H9 (cell line): ENCODE measurements at regions not wholly inside any gene's neighbourhood (a gene's known extent, or its start where the extent isn't known, plus 50 kb on each side); places are given as distances from the start of the nearest gene placed in this dataset.

ENCODE experiments used
- DNase-seq: peaks from one replicate; pipeline ENCODE4 v3.0.0-alpha.2; 2017
- H2AFZ ChIP-seq: one replicate; pipeline ENCODE4 v1.6.1; 2013; ENCODE audit warnings: mild to moderate bottlenecking, low read length, control low read depth, moderate library complexity
- H2AK5ac ChIP-seq: 2 replicates; pipeline ENCODE4 v1.6.1; 2013; ENCODE audit warnings: low read length, control low read depth, mixed read lengths; ENCODE audit not compliant: insufficient read length
- H2BK120ac ChIP-seq: one replicate; pipeline ENCODE4 v1.6.1; 2013; ENCODE audit warnings: low read depth, mild to moderate bottlenecking, low read length, control low read depth, inconsistent platforms; ENCODE audit not compliant: poor library complexity, severe bottlenecking
- H2BK12ac ChIP-seq: 2 replicates; pipeline ENCODE4 v1.6.1; 2013; ENCODE audit warnings: low read length, control low read depth, mixed read lengths, low read depth; ENCODE audit not compliant: insufficient read length
- H2BK15ac ChIP-seq: 2 replicates; pipeline ENCODE4 v1.6.1; 2013; ENCODE audit warnings: low read depth, low read length, control low read depth
- H2BK20ac ChIP-seq: one replicate; pipeline ENCODE4 v1.6.1; 2013; ENCODE audit warnings: low read depth, mild to moderate bottlenecking, low read length, control low read depth, inconsistent platforms; ENCODE audit not compliant: poor library complexity, severe bottlenecking
- H2BK5ac ChIP-seq: 2 replicates; pipeline ENCODE4 v1.6.1; 2013; ENCODE audit warnings: low read length, control low read depth, mixed read lengths; ENCODE audit not compliant: insufficient read length
- H3K14ac ChIP-seq: 2 replicates; pipeline ENCODE4 v1.6.1; 2013; ENCODE audit warnings: low read length, control low read depth; ENCODE audit not compliant: insufficient read depth
- H3K18ac ChIP-seq: 2 replicates; pipeline ENCODE4 v1.6.1; 2013; ENCODE audit warnings: low read depth, mild to moderate bottlenecking, mixed read lengths, low read length, control low read depth; ENCODE audit not compliant: insufficient read length
- H3K23ac ChIP-seq: 2 replicates; pipeline ENCODE4 v1.6.1; 2013; ENCODE audit warnings: low read length, control low read depth, mixed read lengths, low read depth; ENCODE audit not compliant: insufficient read length
- H3K23me2 ChIP-seq: 2 replicates; pipeline ENCODE4 v1.6.1; 2013; ENCODE audit warnings: low read depth, mild to moderate bottlenecking, mixed read lengths, low read length, control low read depth; ENCODE audit not compliant: insufficient read length, poor library complexity, severe bottlenecking
- H3K27ac ChIP-seq: 2 replicates; pipeline ENCODE4 v1.5.1; 2013; ENCODE audit warnings: low read length, control low read depth, mixed read lengths, low read depth; ENCODE audit not compliant: insufficient read length
- H3K27me3 ChIP-seq: 2 replicates; pipeline ENCODE4 v1.6.1; 2013; ENCODE audit warnings: low read length, control low read depth, inconsistent platforms; ENCODE audit not compliant: insufficient read depth
- H3K4ac ChIP-seq: 2 replicates; pipeline ENCODE4 v1.6.1; 2013; ENCODE audit warnings: low read depth, mild to moderate bottlenecking, control low read depth, inconsistent platforms, low read length, moderate library complexity
- H3K4me1 ChIP-seq: 2 replicates; pipeline ENCODE4 v1.6.1; 2013; ENCODE audit warnings: low read length, control low read depth, inconsistent platforms; ENCODE audit not compliant: insufficient read depth
- H3K4me2 ChIP-seq: 2 replicates; pipeline ENCODE4 v1.6.1; 2013; ENCODE audit warnings: low read length, control low read depth, mixed read lengths; ENCODE audit not compliant: insufficient read length, insufficient read depth
- H3K56ac ChIP-seq: 2 replicates; pipeline ENCODE4 v1.6.1; 2013; ENCODE audit warnings: low read depth, mild to moderate bottlenecking, mixed read lengths, low read length, control low read depth; ENCODE audit not compliant: insufficient read length
- H3K79me1 ChIP-seq: 2 replicates; pipeline ENCODE4 v1.6.1; 2013; ENCODE audit warnings: low read depth, mild to moderate bottlenecking, moderate library complexity, low read length, control low read depth, inconsistent platforms; ENCODE audit not compliant: insufficient read depth, poor library complexity, severe bottlenecking
- H3K79me2 ChIP-seq: 2 replicates; pipeline ENCODE4 v1.6.1; 2013; ENCODE audit warnings: low read length, control low read depth, inconsistent platforms; ENCODE audit not compliant: insufficient read depth
- H3K9ac ChIP-seq: 2 replicates; pipeline ENCODE4 v1.6.1; 2013; ENCODE audit warnings: low read length, control low read depth, mixed read lengths; ENCODE audit not compliant: insufficient read length; ENCODE audit errors: extremely low read depth
- H3K9me3 ChIP-seq: one replicate; pipeline ENCODE4 v1.6.1; 2013; ENCODE audit warnings: low read depth, low read length, inconsistent platforms; ENCODE audit not compliant: control insufficient read depth
- H3T11ph ChIP-seq: one replicate; pipeline ENCODE4 v1.6.1; 2013; ENCODE audit warnings: mild to moderate bottlenecking, low read length, control low read depth, inconsistent platforms
- H4K20me1 ChIP-seq: one replicate; pipeline ENCODE4 v1.6.1; 2013; ENCODE audit not compliant: control insufficient read depth, insufficient read length, insufficient read depth
- H4K5ac ChIP-seq: 2 replicates; pipeline ENCODE4 v1.6.1; 2013; ENCODE audit warnings: low read depth, mild to moderate bottlenecking, mixed read lengths, low read length, control low read depth; ENCODE audit not compliant: insufficient read length
- H4K8ac ChIP-seq: replicated peaks from 2 replicates; pipeline ENCODE4 v1.6.1; 2013; ENCODE audit warnings: low read length, control low read depth, mixed read lengths, low read depth; ENCODE audit not compliant: insufficient read length
- H4K91ac ChIP-seq: 2 replicates; pipeline ENCODE4 v1.6.1; 2013; ENCODE audit warnings: low read depth, mild to moderate bottlenecking, moderate library complexity, mixed read lengths, low read length, control low read depth; ENCODE audit not compliant: insufficient read length
- H3K27ac Mint-ChIP-seq, 3 experiments: 2 replicates in 2 of 3; 3 replicates in 1 of 3; pipeline ENCODE4 v1.8.0; 2020 to 2021; ENCODE audit warnings: mixed read lengths in 3 of 3, mild to moderate bottlenecking in 1 of 3, moderate library complexity in 1 of 3
- H3K27me3 Mint-ChIP-seq: 2 replicates; pipeline ENCODE4 v1.8.0; 2021; ENCODE audit warnings: low read depth, mild to moderate bottlenecking, moderate library complexity, mixed read lengths
- H3K36me3 Mint-ChIP-seq, 3 experiments: 2 replicates in 2 of 3; 3 replicates in 1 of 3; pipeline ENCODE4 v1.8.0; 2020 to 2021; ENCODE audit warnings: low read depth in 3 of 3, mixed read lengths in 3 of 3; ENCODE audit not compliant: insufficient read depth in 1 of 3
- H3K4me1 Mint-ChIP-seq, 2 experiments: 2 replicates each; pipeline ENCODE4 v1.8.0; 2020; ENCODE audit warnings: mixed read lengths in 2 of 2
- H3K4me3 Mint-ChIP-seq, 2 experiments: 2 replicates in 1 of 2; 3 replicates in 1 of 2; pipeline ENCODE4 v1.8.0; 2020 to 2021; ENCODE audit warnings: mild to moderate bottlenecking in 2 of 2, mixed read lengths in 2 of 2, moderate library complexity in 1 of 2
- H3K9me3 Mint-ChIP-seq, 2 experiments: 2 replicates in 1 of 2; 3 replicates in 1 of 2; pipeline ENCODE4 v1.8.0; 2020; ENCODE audit warnings: mild to moderate bottlenecking in 2 of 2, mixed read lengths in 2 of 2, moderate library complexity in 1 of 2
- CTCF ChIP-seq: fragments of 200-600 bp; sonication (generic); conservative IDR thresholded peaks from 3 replicates; pipeline ENCODE4 v1.8.0; 2021; ENCODE audit warnings: antibody characterized with exemption, mild to moderate bottlenecking
- WGBS: extraction: QIAGEN DNeasy Blood & Tissue Kit; methylation state at CpG from one replicate; pipeline ENCODE4 v1.1.7; 2013; ENCODE audit warnings: missing lambda C conversion rate, low lambda C conversion rate, mixed read lengths; ENCODE audit not compliant: insufficient read length; ENCODE audit errors: extremely low coverage; 5-methylcytosine and 5-hydroxymethylcytosine counted together

DNA sequence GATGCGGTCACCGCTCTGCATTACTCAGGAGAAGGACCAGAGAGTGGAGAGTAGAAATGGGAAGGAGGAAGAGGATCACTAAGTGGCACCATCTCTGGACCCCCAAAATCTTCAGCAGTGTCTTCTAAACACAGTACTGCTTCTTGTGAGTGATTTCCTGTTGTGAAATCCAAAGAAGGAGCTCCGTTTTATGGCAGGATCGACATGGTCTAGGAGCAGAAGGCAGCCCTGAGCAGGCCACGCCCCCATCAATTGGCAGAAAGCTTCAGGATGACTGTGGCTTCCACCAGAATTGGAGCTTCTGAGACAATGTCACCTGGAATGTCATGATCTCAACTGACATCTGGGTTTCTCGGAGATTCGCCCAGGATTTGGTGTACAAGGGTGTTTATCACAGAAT is 171.5 kb downstream of the ADSS2 start:
- Histone ChIP-seq H3K23me2 (no peaks in the 10 kb centered on the region), H3K79me2 (no peaks in the 10 kb centered on the region), H3K9me3 (no peaks in the 10 kb centered on the region), H3K27ac (no peak overlapping the region), H3K4ac (no peak overlapping the region), H2AK5ac (no peak overlapping the region), H3K79me1 (no peaks in the 10 kb centered on the region), H3K56ac (no peak overlapping the region), H4K91ac (no peak overlapping the region), H2BK20ac (no peak overlapping the region), H2BK12ac (no peak overlapping the region), H4K5ac (no peak overlapping the region), H3K18ac (no peak overlapping the region), H3K23ac (no peak overlapping the region), H3K27me3 (no peaks in the 10 kb centered on the region), H3K4me2 (no peak overlapping the region), H3K14ac (no peak overlapping the region), H4K8ac (no peak overlapping the region), H3K4me1 (no peaks in the 10 kb centered on the region), H4K20me1 (no peaks in the 10 kb centered on the region), H2AFZ (no peak overlapping the region), H2BK120ac (no peak overlapping the region), H3K9ac (no peak overlapping the region), H2BK15ac (no peak overlapping the region), H3T11ph (no peak overlapping the region), H2BK5ac (no peak overlapping the region)
- no peak for TF ChIP-seq CTCF
- Mint-ChIP-seq H3K36me3 (peaks cover 0 to 9% (median 0%) of the 10 kb centered on the region in 3 experiments; a peak in 1 of 7 replicates), H3K27ac (no peak overlapping the region), H3K4me3 (no peak overlapping the region), H3K4me1 (no peaks in the 10 kb centered on the region), H3K27me3 (no peaks in the 10 kb centered on the region), H3K9me3 (peaks cover 3 to 7% of the 10 kb centered on the region in 2 experiments; a peak in 4 of 5 replicates)
- WGBS: no CpG with 5 or more reads among the region's 7 CpGs
- DNase-seq: no peak
